ENCODE measurements at regions not wholly inside any gene's neighbourhood (a gene's known extent, or its start where the extent isn't known, plus 50 kb on each side); places are given as distances from the start of the nearest gene placed in this dataset.

GRCh38 chr2:22198381-22199283 is 1074.9 kb downstream of the TDRD15 start:
- TF ChIP-seq CTCF (conservative IDR thresholded peaks at IDR 0.05; ENCODE audit: low read depth, low read length) (no peak), RCOR1 (IDR thresholded peaks at IDR 0.05; ENCODE audit: insufficient replicate concordance, low read length) (no peak), POLR2A (IDR thresholded peaks at IDR 0.05; ENCODE audit: low read depth, low read length) (no peak)

All from IMR-90 (cell line).